ENCODE measurements at regions not wholly inside any gene's neighbourhood (a gene's known extent, or its start where the extent isn't known, plus 50 kb on each side); places are given as distances from the start of the nearest gene placed in this dataset.

DNA sequence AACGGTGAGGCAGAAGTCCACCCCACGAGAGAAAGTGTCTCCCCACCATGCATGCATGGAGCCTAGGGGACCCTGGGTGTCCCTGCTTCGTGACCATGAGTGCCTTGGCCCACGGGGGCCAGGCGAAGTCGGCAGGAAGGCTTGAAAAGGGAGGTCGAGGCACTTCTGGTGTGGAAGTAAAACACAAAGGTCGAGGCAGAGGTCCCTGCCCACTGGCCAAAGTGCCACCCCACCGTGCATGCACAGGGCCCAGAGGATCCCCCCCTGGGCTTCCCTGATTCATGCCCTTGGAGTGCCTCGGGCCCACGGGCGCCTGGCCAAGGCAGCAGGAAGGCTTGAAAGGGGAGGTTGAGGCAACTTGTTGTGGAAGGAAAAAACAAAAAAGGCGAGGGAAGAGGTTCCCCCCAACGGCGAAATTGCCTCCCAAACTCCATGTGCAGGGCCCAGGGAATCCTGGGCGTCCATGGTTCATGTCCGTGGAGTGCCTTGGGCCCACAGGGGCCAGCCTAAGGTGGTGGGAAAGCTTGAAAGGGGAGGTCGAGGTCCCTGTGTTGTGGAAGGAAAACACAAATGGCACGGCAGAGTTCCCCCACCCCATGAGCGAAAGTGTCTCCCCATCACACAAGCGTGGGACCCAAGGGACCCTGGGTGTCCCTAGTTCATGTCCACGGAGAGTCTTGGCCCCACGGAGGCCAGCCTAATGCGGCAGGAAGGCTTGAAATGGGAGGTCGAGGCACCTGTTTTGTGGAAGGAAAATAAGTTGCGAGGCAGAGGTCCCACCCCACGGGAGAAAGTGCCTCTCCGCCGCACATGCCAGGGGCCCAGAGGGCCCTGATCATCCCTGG, 372.1 kb downstream of the ALG10 start:
- no peak for DNase-seq (ENCODE audit: low read depth, low spot score)

DNA sequence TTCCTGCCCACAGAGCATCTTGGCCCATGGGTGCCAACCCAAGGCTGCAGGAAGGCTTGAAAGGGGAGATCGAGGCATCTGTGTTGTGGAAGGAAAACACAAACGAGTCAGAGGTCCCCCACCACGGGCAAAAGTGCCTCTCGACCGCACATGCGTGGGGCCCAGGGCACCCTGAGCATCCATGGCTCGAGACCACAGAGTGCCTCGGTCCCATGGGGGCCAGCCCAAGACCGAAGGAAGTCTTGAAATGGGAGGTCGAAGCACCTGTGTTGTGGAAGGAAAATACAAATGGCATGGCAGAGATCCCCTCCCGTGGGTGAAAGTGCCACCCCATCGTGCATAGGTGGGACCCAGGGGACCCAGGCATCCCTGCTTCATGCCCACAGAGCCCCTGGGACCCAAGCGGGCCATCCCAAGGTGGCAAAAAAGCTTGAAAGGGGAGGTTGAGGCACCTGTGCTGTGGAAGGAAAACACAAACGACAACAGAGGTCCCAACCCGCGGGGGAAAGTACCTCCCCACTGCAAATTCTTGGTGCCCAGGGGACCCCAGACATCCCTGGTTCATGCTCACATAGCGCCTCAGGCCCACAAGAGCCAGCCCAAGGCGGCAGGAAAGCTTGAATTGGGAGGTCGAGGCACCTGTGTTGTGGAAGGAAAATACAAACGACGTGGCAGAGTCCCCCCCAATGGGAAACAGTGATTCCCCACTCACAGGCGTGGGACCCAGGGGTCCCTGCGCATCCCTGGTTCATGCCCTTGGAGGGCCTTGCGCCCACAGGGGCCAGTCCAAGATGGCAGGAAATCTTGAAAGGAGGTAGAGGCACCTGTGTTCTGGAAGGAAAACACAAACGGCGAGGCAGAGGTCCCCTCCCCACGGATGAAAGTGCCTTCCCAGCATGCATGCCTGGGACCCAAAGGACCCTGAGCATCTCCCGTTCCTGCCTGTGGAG, 373.0 kb downstream of the ALG10 start:
- no peak for DNase-seq (ENCODE audit: low read depth, low spot score)

DNA sequence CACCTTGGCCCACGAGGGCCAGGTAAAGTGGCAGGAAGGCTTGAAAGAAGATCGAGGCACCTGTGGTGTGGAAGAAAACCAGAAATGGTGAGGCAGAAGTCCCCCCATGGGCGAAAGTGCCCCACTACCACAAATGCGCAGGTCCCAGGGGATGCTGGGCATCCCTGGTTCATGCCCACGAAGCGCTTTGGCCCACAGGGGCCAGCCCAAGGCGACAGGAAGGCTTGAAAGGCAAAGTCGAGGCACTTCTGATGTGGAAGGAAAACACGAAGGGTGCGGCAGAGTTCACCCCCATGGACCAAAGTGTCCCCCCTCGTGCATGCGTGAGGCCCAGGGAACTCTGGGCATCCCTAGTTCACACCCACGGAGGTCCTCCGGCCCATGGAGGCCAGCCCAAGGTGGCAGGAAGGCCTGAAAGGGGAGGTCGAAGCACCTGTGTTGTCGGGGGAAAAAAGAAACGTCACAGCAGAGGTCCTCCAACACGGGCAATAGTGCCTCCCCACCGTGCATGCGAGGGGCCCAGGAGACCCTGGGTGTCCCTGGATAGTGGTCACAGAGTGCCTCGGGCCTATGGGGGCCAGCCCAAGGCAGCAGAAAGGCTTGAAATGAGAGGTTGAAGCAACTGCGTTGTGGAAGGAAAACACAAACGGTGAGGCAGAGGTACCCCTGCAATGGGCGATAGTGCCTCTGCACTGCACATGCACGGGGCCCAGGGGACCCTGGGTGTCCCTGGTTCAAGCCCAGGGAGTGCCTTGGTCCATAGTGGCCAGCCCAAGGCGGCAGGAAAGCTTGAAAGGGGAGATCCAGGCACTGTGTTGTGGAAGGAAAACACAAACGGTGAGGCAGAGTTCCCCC, 373.9 kb downstream of the ALG10 start:
- DNase-seq (ENCODE audit: low read depth, low spot score), result no peak

DNA sequence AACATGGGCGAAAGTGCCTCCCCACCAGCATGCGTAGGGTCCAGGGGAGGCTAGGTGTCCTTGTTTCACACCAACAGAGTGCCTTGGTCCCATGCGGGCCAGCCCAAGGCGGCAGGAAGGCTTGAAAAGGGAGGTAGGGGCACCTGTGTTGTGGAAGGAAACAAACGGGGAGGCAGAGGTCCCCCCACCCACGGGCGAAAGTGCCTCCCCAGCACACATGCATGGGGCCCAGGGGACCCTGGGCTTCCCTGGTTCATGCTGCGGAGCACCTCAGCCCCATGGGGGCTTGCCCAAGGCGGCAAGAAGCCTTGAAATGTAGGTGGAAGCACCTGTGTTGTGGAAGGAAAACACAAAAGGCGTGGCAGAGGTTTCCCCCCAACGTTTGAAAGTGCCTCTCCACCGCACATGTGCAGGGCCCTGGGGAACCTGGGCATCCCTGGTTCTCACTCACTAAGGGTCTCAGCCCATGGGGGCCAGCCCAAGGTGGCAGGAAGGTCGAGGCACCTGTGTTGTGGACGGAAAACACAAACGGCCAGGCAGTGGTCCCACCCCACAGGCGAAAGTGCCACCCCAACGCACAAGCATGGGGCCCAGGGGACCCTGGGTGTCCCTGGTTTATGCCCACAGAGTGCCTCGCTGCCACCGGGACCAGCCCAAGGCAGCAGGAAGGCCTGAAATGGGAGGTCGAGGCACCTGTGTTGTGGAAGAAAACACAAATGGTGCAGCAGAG, 374.7 kb downstream of the ALG10 start:
- DNase-seq (ENCODE audit: low read depth, low spot score), result no peak

DNA sequence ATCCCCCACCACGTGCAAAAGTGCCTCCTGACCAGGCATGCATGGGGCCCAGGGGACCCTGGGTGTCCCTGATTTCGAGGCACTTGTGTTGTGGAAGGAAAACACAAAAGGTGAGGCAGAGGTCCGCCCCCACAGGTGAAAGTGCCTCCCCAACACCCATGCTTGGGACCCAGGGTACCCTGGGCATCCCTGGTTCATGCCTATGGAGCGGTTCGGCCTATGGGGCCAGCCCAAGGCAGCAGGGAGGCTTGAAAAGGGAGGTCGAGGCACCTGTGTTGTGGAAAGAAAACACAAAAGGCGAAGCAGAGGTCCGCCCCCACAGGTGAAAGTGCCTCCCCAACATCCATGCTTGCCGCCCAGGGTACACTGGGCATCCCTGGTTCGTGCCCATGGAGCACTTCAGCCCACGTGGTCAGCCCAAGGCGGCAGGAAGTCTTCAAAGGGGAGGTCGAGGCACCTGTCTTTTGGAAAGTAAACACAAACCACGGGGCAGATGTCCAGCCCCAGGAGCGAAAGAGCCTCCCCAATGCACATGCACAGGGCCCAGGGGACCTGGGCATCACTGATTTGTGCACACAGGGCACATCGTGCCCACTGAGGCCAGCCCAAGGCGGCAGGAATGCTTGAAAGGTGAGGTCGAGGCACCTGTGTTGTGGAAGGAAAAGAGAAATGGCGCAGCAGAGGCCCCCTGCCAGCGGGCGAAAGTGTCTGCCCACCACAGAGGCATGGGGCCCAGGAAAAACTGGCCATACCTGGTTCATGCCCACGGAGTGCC, 375.5 kb downstream of the ALG10 start:
- no peak for DNase-seq (ENCODE audit: low read depth, low spot score)

DNA sequence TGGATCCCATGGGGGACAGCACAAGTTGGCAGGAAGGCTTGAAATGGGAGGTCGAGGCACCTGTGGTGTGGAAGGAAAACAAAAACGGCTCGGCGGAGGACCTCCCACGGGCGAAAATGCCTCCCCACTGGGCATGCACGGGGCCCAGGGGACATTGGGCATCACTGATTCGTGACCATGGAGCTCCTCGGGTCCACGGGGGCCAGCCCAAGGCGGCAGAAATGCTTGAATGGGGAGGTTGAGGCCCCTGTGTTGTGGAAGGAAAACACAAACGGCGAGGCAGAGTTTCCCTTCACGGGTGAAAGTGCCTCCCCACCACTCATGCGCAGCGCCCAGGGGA, 376.0 kb downstream of the ALG10 start:
- no peak for DNase-seq (ENCODE audit: low read depth, low spot score)

DNA sequence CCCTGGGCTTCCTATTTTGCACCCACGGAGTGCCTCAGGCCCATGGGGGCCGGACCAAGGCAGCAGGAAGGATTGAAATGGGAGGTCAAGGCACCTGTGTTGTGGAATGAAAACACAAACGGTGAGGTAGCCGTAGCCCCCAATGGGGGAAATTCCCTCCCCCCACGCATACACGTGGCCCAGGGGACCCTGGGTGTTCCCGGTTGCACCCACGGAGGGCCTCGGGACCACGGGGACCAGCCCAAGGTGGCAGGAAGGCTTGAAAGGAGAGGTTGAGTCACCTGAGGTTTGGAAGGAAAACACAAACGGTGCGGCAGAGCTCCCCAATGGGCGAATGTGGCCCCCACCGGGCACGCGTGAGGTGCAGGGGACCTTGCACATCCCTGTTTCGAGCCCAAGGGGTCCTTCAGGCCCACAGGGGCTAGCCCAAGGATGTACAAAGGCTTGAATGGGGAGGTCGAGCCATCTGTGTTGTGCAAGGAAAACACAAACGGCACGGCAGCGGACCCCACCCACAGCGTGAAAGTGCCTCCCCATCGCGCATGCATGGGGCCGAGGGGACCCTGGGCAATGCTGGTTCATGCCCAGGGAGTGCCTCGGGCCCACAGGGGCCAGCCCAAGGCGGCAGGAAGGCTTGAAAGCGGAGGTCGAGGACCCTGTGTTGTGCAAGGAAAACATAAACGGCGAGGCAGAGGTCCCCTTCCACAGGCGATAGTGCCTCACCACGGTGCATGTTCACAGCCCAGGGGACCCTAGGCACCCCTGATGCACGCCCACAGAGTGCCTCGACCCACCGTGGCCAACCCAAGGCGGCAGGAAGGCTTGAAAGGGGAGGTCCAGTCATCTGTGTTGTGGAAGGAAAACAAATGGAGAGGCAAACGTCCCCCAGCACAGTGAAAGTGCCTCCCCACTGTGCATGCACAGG, 376.7 kb downstream of the ALG10 start:
- DNase-seq (ENCODE audit: low read depth, low spot score), result no peak

DNA sequence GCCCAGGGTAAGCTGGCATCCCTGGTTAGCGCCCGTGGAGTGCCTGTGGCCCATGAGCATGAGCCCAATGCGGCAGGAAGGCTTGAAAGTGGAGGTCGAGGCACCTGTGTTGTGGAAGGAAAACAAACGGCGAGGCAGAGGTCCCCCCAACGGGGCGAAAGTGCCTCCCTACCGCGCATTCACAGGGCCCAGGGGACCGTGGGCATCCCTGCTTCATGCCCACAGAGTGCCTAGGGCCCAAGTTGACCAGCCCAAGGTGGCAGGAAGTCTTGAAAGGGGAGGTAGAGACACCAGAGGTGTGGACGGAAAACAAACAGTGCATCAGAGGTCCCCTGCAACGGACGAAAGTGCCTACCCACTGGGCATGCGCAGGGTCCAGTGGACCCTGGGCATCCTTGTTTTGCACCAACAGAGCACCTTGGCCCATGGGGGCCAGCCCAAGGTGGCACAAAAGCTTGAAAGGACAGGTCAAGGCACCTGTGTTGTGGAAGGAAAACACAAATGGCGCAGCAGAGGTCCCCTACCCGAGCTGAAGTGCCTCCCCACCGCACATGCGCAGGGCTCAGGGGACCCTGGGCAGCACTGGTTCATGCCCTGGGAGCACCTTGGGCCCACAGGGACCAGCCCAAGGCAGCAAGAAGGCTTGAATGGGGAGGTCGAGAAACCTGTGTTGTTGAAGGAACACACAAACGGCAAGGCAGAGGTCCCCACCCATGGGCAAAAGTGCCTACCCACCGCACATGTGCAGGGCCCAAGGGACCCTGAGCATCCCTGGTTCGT, 377.5 kb downstream of the ALG10 start:
- DNase-seq (ENCODE audit: low read depth, low spot score), result no peak

DNA sequence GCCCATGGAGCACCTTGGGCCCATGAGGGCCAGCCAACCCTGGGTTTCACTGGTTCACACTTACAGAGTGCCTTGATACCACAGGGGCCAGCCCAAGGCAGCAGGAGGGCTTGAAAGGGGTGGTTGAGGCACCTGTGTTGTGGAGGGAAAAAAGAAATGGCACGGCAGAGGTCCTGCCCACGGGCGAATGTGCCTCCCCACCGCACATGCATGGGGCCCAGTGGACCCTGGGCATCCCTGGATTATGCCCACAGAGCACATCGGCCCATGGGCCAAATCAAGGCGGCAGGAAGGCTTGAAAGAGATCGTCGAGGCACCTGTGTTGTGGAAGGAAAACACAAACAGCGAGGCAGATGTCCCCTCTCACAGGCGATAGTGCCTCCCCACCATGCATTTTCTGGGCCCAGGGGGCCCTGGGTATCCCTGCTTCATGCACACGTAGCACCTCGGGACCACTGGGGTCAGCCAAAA, 378.1 kb downstream of the ALG10 start:
- DNase-seq (ENCODE audit: low read depth, low spot score), result no peak

DNA sequence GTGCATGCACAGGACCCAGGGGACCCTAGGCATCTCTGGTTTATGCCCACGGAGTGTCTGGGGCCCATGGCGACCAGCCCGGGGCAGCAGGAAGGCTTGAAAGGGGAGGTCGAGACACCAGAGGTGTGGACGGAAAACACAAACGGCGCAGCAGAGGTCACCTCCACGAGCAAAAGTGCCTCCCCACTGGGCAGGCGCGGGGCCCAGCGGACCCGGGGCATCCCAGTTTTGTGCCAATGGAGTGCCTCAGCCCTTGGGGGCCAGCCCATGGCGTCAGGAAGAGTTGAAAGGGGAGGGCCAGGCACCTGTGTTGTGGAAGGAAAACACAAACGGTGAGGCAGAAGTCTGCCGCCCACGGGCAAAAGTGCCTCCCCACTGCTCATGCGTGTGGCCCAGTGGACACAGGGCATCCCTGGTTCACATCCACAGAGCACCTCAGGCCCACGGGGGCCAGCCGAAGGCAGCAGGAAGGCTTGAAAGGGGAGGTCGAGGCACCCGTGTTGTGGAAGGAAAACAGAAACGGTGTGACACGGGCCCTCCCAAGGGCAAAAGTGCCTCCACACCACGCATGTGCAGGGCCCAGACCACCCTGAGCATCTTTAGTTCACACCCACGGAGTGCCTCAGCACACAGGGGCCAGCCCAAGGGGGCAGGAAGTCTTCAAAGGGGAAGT, 378.8 kb downstream of the ALG10 start:
- DNase-seq (ENCODE audit: low read depth, low spot score), result no peak

DNA sequence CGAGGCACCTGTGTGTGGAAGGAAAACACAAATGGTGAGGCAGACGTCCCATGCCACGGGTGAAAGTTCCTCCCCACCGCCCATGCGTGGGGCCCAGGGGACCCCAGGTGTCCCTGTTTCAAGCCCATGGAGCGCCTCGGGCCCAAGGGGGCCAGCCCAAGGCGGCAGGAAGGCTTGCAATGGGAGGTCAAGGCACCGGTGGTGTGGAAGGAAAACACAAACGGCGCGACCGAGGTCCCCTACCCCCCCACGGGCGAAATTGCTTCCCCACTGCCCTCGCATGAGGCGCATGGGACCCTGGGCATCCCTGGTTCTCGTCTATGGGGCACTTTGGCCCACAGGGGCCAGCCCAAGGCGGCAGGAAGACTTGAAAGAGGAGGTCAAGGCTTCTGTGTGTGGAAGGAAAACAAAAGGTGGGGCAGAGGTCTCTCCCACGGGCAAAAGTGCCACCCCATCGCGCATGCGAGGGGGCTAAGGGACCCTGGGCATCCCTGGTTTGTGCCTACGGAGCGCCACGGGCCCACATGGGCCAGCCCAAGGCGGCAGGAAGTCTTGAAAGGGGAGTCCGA, 379.4 kb downstream of the ALG10 start:
- no peak for DNase-seq (ENCODE audit: low read depth, low spot score)

DNA sequence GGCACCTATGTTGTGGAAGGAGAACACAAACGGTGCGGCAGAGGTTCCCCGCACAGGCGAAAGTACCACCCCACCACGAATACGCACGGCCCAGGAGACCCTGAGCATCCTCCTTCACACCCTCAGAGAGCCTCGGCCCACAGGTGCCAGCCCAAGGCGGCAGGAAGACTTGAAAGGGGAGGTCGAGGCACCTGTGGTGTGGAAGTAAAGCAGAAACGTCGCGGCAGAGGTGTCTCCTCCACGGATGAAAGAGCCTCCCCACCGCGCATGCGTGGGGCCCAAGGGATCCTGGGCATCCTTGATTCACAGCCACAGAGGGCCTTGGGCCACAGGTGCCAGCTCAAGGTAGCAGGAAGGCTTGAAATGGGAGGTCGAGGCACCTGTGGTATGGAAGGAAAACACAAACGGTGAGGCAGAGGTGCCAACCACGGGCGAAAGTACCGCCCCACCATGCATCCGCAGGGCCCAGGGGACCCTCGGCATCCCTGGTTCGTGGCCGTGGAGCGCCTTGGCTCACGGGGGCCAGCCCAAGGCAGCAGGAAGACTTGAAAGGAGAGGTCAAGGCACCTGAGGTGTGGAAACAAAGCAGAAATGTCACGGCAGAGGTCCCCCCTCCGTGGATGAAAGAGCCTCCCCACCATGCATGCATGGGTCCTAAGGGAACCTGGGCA, 380.1 kb downstream of the ALG10 start:
- no peak for DNase-seq (ENCODE audit: low read depth, low spot score)

DNA sequence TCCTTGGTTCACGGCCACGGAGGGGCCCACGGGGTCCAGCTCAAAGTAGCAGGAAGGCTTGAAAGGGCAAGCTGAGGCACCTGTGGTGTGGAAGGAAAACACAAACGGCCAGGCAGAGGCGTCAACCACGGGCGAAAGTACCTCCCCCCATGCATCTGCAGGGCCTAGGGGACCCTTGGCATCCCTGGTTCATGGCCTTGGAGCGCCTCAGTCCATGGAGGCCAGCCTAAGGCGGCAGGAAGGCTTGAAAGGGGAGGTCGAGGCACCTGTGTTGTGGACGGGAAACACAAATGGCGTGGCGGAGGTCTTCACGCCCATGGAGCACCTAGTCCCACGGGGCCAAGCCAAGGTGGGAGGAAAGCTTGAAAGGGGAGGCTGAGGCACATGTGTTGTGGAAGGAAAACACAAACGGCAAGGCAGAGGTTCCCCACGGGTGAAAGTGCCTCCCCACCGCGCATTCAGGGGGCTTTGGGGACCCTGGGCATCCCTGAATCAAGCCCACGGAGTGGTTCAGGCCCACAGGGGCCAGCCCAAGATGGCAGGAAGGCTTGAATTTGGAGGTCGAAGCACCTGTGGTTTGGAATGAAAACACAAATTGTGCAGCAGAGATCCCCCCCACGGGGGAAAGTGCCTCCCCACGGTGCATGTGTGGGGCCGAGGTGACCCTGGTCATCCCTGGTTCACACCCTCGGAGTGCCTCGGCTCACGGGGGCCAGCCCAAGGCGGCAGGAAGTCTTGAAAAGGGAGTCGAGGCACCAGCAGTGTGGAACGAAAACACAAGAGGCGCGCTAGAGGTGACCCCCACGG, 380.8 kb downstream of the ALG10 start:
- DNase-seq (ENCODE audit: low read depth, low spot score), result no peak

DNA sequence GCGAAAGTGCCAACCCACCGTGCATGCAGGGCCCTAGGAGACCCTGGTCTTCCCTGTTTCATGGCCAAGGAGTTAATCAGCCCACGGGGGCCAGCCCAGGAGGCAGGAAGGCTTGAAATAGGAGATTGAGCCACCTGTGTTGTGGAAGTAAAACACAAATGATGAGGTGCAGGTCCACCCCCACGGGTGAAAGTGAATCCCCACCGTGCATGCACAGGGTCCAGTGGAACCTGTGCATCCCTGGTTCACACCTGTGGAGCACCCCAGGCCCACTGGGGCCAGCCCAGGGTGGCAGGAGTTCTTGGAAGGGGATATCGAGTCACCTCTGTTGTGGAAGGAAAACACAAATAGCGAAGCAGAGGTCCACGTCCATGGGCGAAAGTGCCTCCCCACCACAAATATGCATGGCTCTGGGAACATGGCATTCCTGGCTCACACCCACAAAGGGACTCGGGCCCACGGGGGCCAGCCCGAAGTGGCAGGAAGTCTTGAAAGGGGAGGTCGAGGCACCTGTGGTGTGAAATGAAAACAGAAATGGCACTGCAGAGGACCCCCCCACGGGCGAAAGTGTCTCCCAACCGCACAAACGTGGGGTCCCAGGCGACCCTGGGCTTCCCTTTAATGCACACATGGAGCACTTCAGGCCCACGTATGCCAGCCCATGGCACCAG, 381.5 kb downstream of the ALG10 start:
- no peak for DNase-seq (ENCODE audit: low read depth, low spot score)

All from astrocyte of the hippocampus (primary cell).